ENCODE measurements at regions not wholly inside any gene's neighbourhood (a gene's known extent, or its start where the extent isn't known, plus 50 kb on each side); places are given as distances from the start of the nearest gene placed in this dataset.

GRCh38 chr2:64196963-64197362 lies 52.7 kb upstream of the PELI1 start:
- no peak for TF ChIP-seq CTCF (IDR thresholded peaks at IDR 0.05; ENCODE audit: poor library complexity)
- no peak for TF ChIP-seq EZH2phosphoT487 (IDR thresholded peaks at IDR 0.05; ENCODE audit: low read depth, severe bottlenecking, unreplicated experiment)
